ENCODE measurements at regions not wholly inside any gene's neighbourhood (a gene's known extent, or its start where the extent isn't known, plus 50 kb on each side); places are given as distances from the start of the nearest gene placed in this dataset.

DNA sequence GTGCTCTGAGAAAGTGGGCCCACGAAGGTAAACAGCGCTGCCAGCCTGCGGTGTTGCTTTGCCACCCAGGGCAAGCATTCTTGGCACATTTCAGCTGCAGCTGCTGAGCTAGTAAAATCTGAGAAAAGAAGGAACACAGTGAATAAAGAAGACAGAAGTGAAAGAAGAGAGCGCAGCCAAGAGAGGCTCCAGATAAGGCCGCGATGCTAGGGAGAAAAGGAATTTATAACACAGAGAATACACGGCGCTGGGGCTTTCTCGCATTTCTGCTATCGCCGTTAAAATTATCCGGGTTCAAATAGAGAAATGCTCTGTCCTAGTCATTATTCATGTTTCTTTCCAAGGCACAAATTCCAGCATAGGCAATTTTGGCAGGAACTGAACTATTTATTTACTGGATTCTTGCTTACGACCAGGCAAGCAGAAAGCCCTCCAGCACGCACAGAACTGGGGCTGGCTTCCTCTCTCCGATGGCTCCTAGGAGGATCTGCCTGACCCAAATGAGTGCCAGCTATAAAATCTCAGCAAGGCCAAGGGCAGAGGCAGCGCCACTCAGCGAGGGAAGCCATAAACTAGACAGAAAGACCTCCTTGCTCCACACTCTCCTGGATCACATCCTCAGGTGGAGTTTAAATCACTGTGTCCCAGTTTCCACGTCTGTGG, 111.2 kb downstream of the ATPSCKMT start:
- no TSS peak for BruUV-seq (replicated peaks)
- no peak for ATAC-seq
- DNase-seq (ENCODE audit: low spot score): no peak
- H2AFZ ChIP-seq (ENCODE audit: low read length): no peak overlapping the region
- TF ChIP-seq JUND (CRISPR knock-in tag; IDR thresholded peaks at IDR 0.05) (no peak), NR1H2 (CRISPR knock-in tag; IDR thresholded peaks at IDR 0.05; ENCODE audit: borderline replicate concordance, low read depth) (no peak), ZNF598 (CRISPR knock-in tag; IDR thresholded peaks at IDR 0.05; ENCODE audit: borderline replicate concordance) (no peak), GFI1 (CRISPR knock-in tag; IDR thresholded peaks at IDR 0.05; ENCODE audit: borderline replicate concordance) (no peak), THAP11 (CRISPR knock-in tag; IDR thresholded peaks at IDR 0.05) (no peak), ZBTB33 (CRISPR knock-in tag; IDR thresholded peaks at IDR 0.05) (no peak), ZNF30 (CRISPR knock-in tag; IDR thresholded peaks at IDR 0.05) (no peak), GZF1 (CRISPR knock-in tag; IDR thresholded peaks at IDR 0.05) (no peak), ELF3 (CRISPR knock-in tag; IDR thresholded peaks at IDR 0.05) (no peak), KAT8 (CRISPR knock-in tag; IDR thresholded peaks at IDR 0.05) (no peak), MBD4 (IDR thresholded peaks at IDR 0.05; ENCODE audit: borderline replicate concordance, low read length) (no peak), STAG1 (CRISPR knock-in tag; IDR thresholded peaks at IDR 0.05) (no peak), U2AF1 (optimal IDR thresholded peaks at IDR 0.05; ENCODE audit: low read depth, low read length) (no peak), PAWR (CRISPR knock-in tag; IDR thresholded peaks at IDR 0.05; ENCODE audit: borderline replicate concordance) (no peak), ZNF10 (CRISPR knock-in tag; IDR thresholded peaks at IDR 0.05; ENCODE audit: borderline replicate concordance, low read depth) (no peak)
- no peaks in the 10 kb centered on the region for H3K36me3 ChIP-seq (replicated peaks in 1 of 2; ENCODE audit: control insufficient read depth in 1 of 2, insufficient read depth in 2 of 2, low read length in 2 of 2)
- H3K9me3 ChIP-seq (ENCODE audit: low read length): no peaks in the 10 kb centered on the region
- 71% methylated on average over 18 of the region's 18 CpGs for WGBS (ENCODE audit: low lambda C conversion rate)
- in situ Hi-C loops (cut with HindIII; ENCODE audit: extremely low pct_ligation_motif_present, low pct_unique_long_range_greater_than_20kb) (no loop called here), intact Hi-C loops (cut with micrococcal nuclease; ENCODE audit: unreplicated experiment) (no loop called here)
- H3K4me3 ChIP-seq (replicated peaks in 1 of 3; ENCODE audit: insufficient read depth in 1 of 3, low read depth in 2 of 3, low read length in 3 of 3): no peak overlapping the region
- no peak overlapping the region for H3K27ac ChIP-seq (ENCODE audit: extremely low read length, insufficient read depth, low read length)
- ChIA-PET CTCF (ENCODE audit: low intra/inter-chr PET ratio, low total read pairs) (no interaction called here), POLR2A (no interaction called here)
- H3K4me1 ChIP-seq (ENCODE audit: insufficient read depth, low read length): no peaks in the 10 kb centered on the region
- H3K79me2 ChIP-seq (ENCODE audit: insufficient read depth, low read length): no peaks in the 10 kb centered on the region
- no peaks in the 10 kb centered on the region for H4K20me1 ChIP-seq (ENCODE audit: insufficient read depth, low read length)
- no peak overlapping the region for H3K4me2 ChIP-seq (ENCODE audit: low read depth, low read length)
- H3K9ac ChIP-seq (ENCODE audit: insufficient read depth, low read depth, low read length): no peak overlapping the region
- H3K27me3 ChIP-seq (ENCODE audit: control insufficient read depth in 1 of 2, insufficient read depth in 2 of 2, low read length in 2 of 2): no peaks in the 10 kb centered on the region
- no peak for FAIRE-seq
